Testis (tissue), 2 donors: ENCODE measurements at regions not wholly inside any gene's neighbourhood (a gene's known extent, or its start where the extent isn't known, plus 50 kb on each side); places are given as distances from the start of the nearest gene placed in this dataset.

ENCODE experiments used
- POLR2A ChIP-seq: fragments of 450-650 bp; IDR thresholded peaks from one replicate; pipeline ENCODE4 v1.6.1; 2017; ENCODE audit warnings: antibody characterized with exemption, mild to moderate bottlenecking, moderate library complexity
- TF ChIP-seq, protein P1 (sequence below), 3 experiments: fragments of 450-650 bp in 2 of 3; fragments of 200-600 bp in 1 of 3; sonication (generic) in 1 of 3; IDR thresholded peaks; one replicate each; pipeline ENCODE4 v1.5.1; 2016 to 2019; ENCODE audit warnings: antibody characterized with exemption in 3 of 3, mild to moderate bottlenecking in 2 of 3, moderate library complexity in 1 of 3

DNA sequence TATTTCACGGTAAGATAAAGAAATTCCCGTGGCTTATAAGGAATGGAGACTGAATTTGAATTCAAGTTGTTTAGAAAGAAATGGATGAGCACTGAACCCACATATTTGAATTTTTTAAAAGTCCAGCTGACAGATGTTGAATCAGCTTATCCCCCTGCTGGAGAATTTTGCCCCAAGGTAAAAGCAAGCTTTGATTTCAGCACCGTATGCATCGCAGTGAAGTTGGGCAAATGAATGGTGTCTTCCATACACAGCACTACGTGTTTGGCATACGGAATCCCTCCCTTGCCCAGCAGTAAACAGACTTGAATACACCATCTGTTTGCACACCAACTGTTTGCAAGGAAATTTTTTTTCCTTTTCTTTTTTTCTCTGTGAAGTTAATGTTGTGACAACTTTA lies 77.5 kb upstream of the PEG3 start:
- TF ChIP-seq POLR2A: no peak
- TF ChIP-seq, protein P1, sequence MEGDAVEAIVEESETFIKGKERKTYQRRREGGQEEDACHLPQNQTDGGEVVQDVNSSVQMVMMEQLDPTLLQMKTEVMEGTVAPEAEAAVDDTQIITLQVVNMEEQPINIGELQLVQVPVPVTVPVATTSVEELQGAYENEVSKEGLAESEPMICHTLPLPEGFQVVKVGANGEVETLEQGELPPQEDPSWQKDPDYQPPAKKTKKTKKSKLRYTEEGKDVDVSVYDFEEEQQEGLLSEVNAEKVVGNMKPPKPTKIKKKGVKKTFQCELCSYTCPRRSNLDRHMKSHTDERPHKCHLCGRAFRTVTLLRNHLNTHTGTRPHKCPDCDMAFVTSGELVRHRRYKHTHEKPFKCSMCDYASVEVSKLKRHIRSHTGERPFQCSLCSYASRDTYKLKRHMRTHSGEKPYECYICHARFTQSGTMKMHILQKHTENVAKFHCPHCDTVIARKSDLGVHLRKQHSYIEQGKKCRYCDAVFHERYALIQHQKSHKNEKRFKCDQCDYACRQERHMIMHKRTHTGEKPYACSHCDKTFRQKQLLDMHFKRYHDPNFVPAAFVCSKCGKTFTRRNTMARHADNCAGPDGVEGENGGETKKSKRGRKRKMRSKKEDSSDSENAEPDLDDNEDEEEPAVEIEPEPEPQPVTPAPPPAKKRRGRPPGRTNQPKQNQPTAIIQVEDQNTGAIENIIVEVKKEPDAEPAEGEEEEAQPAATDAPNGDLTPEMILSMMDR (IDR thresholded peaks at IDR 0.05): peak in 2 of 3 experiments; percentile 14 to 17
